ENCODE measurements at regions not wholly inside any gene's neighbourhood (a gene's known extent, or its start where the extent isn't known, plus 50 kb on each side); places are given as distances from the start of the nearest gene placed in this dataset.

DNA sequence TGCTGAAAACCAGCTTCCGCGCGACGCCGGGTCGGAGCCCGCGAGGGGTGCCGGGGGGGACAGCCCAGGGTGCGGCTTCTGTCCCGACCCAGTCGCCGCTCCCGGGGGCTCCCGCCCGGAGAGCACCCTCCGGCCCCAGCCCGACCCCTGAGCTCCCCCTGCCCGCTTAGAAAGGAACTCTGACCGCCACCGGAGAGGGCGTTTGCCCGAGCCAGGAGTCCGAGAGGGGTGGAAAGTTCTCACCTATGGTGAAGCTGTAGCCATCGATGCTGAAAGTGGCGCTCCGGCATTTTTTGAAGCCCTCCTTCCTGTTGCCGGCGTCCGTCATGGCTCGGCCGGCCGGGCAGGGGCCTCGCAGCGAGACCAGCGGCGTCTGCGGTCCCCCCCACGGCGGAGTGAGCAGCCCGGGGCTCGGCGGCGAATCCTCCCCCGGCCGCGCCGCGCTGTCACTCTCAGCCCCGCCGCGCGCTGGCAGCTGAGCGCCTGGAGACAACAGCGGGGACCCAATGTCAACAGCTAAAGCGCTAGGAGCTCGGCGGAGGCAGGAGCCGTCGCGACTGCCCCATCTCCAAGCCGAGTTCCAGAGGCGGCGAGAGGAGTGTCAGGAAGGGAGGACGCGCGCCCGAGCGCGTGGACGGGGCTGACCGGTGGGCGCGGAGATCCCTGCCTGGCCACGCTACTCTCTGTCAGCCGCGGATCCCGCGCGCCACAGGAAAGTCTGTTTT is 191.6 kb downstream of the LSM5 start:
- peak overlapping the region; percentile 30 for H3K4me3 ChIP-seq (ENCODE audit: low read depth, low read length)
- TF ChIP-seq, protein P1, sequence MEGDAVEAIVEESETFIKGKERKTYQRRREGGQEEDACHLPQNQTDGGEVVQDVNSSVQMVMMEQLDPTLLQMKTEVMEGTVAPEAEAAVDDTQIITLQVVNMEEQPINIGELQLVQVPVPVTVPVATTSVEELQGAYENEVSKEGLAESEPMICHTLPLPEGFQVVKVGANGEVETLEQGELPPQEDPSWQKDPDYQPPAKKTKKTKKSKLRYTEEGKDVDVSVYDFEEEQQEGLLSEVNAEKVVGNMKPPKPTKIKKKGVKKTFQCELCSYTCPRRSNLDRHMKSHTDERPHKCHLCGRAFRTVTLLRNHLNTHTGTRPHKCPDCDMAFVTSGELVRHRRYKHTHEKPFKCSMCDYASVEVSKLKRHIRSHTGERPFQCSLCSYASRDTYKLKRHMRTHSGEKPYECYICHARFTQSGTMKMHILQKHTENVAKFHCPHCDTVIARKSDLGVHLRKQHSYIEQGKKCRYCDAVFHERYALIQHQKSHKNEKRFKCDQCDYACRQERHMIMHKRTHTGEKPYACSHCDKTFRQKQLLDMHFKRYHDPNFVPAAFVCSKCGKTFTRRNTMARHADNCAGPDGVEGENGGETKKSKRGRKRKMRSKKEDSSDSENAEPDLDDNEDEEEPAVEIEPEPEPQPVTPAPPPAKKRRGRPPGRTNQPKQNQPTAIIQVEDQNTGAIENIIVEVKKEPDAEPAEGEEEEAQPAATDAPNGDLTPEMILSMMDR (conservative IDR thresholded peaks at IDR 0.05; ENCODE audit: low read depth, low read length), result no peak
- no peak for DNase-seq (ENCODE audit: low read depth)

DNA sequence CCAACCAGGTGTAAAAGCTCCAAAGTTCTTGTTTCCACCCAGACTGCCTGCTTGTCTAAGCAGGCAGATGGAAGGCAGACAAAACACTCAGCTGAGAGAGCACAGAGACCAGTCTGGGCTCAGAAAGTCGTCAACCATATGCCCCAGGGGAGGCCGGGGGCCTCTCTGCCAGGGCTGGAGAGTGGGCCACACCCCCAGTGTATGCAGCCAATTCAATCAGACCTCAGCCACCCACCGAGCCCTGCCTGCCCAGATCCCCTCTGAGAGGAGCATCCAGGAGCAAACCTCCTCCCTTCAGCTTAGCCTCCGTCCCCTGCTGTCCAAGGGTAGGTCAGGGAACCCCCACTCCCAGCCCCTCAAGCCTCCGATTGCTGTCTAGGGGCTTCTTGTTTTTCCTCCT is 196.3 kb downstream of the LSM5 start:
- H3K4me3 ChIP-seq (ENCODE audit: low read depth, low read length), result no peak overlapping the region
- no peak for DNase-seq (ENCODE audit: low read depth)
- TF ChIP-seq, protein P1 (conservative IDR thresholded peaks at IDR 0.05; ENCODE audit: low read depth, low read length), result no peak

DNA sequence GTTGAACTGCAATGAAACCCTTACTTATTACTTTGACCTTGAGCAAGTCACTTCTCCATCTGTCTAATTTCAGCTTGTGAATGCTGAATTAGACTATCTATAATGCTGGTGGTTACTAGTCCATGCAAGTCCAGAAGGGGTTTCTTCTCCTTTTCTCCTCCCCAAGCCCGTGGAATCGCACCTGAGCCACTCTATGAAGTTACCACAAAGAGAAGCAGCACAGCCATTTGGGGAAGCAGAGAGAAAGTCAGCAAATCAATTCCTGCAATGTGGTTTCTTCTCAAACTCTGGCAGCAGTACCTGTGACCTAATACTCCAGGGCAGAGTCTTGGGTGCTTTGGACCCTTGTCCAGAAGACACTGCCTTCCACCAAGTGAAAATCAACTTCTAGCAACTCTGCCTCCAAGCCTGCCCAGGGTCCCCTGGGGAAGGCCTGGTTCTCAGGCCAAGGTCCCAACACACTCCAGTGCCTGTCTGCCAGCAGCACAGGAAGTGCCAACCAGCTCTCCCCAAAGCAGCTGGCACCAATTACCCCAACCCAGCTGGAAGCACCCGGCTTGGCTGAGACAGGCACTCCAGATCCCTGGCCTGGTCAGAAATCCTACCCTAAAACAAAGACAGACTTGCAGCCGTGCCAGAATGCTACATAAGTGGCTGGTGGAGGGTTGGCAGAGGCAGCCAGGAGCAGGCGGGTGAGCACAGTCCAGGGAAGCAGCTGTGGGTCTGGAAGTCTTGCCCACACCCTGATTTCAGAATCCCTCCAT is 200.3 kb downstream of the LSM5 start:
- TF ChIP-seq, protein P1 (conservative IDR thresholded peaks at IDR 0.05; ENCODE audit: low read depth, low read length), result no peak
- DNase-seq (ENCODE audit: low read depth), result no peak
- no peak overlapping the region for H3K4me3 ChIP-seq (ENCODE audit: low read depth, low read length)

DNA sequence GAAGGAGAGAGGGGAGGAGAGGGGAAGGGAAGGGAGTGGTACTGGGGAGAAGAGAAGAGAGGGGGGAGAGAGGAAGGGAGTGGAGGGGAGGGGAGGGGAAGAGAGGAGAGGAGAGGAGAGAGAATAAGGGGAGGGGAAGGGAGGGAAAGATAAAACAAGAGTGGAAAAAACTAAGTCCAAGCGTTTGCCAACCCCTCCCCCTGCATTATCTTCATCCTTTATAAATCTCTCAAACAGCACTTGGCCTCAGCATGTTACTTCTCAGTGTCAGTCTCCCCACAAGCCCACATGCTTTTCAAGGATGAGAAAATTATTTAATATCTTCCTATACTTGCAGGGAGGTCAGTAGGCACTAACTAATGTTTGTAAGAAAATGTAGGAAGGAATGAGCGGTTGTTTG is 204.5 kb downstream of the LSM5 start:
- TF ChIP-seq, protein P1 (conservative IDR thresholded peaks at IDR 0.05; ENCODE audit: low read depth, low read length), result no peak
- no peak for DNase-seq (ENCODE audit: low read depth)
- H3K4me3 ChIP-seq (ENCODE audit: low read depth, low read length), result no peak overlapping the region

DNA sequence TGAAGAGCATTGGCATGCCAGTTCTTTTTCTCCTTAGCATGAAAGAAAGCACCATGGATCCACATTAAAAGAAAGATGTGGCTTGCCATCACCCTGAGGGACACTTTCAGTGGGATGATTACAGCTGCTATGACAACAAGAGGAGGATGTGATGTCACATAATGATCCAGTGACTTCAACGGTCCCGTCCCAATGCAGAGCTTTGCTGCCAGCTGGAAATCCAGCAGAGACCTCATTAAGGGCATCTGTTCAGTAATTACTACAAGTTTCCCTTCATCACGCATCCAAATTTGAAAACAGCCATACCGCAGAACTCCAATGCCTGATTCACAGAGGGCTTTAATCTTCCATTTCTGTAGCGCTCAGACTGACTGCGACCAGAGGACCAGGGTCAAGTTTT is 206.6 kb downstream of the LSM5 start:
- H3K4me3 ChIP-seq (ENCODE audit: low read depth, low read length), result no peak overlapping the region
- TF ChIP-seq, protein P1 (conservative IDR thresholded peaks at IDR 0.05; ENCODE audit: low read depth, low read length), result no peak
- no peak for DNase-seq (ENCODE audit: low read depth)

DNA sequence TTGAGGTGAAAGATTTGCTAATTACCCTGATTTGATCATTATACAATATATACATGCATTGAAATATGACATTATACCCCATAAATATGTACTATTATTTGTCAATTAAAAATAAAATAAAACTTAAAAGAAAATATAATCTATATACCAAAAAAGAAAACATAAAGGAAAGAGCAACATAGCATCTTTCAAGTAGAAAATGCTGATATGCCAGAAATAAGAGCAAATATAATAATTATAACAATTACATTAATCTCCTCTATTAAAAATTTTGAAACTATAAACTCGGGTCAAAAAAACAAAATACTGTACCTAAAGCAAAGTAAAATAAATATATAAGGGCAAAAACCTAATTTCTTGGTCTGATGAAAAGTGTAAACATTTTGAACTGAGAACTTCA is 209.3 kb upstream of the PDE1C start:
- H3K4me3 ChIP-seq (ENCODE audit: low read depth, low read length), result no peak overlapping the region
- no peak for DNase-seq (ENCODE audit: low read depth)
- TF ChIP-seq, protein P1 (conservative IDR thresholded peaks at IDR 0.05; ENCODE audit: low read depth, low read length), result no peak
